NCI-H1092 (cell line): ENCODE measurements at regions not wholly inside any gene's neighbourhood (a gene's known extent, or its start where the extent isn't known, plus 50 kb on each side); places are given as distances from the start of the nearest gene placed in this dataset.
"Not testable (repeated sequence)": the region's sequence is repeated elsewhere in the genome, so short reads cannot be mapped to it uniquely, and the experiment has no call there.

Source experiments
- DNase-seq: peaks from one replicate; lab custom pipeline; 2025; lab: John Stamatoyannopoulos, UW

DNA sequence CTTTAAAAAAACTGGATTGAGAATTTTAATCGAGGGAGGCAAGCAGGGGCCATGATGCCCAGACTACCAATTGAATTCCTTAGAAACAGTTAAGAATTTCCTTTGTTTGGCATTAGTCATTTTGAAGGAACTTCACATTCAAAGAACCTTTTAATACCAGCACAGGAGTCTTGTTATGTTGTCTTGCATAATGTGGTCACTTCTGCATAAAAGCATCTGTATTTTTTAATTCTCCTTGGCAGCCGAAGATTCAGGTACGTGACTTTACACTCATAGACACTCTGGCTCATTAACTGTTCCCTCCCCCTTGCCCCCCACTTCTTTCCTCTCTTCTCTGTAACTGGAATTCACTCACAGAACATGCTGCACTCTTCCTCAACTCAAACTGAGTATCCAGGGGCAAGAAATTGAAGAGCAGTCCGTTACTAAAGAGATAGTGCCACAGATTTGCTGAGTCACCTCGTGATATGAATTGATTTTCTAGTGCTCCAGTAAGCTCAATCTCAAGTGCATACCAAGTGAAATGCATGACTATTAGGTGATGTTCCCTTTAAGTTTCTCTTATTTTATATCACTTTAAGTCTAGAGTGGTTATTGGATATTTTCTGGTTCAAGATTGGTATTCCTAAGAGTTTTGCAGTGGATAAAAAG, 572.2 kb upstream of the SOX9 start:
- DNase-seq, result no peak

DNA sequence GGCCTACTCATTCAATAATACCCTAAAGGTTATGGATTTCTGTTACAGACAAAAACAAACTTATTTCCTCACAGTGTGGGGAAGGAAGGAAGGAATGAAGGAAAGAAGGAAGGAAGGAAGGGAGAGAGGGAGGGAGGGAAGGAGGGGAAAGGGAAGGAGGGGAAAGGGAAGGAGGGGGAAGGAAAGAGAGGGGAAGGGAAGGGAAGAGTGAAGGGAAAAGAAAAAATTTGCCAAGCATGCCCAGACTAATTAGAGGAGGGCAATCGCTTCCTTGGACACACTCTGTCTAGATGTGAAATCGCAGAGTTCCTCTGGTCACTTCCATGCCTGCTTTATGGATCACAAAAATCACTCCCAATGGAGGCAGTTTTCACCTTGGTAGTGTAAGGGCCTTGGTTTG, 570.1 kb upstream of the SOX9 start:
- DNase-seq, result no peak

DNA sequence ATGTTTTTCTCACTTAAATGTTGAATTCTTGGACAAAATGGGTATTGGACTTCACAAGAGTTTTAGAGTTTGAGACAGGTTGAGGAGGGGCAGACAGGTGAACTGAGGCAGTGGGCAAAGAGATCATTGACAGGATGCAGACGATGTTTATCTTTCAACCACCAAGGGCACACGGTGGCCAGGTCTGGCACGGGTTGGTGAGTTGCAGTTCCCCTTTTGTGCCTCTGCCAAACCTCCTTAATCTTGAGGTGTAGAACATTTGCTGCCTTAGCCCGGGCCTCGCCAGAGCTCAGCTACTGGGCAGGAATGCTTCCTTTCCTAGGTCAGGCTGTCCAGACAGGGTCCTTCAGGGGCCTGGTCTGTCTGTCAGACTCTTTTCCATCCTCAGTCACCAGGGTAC, 567.4 kb upstream of the SOX9 start:
- DNase-seq, result no peak

DNA sequence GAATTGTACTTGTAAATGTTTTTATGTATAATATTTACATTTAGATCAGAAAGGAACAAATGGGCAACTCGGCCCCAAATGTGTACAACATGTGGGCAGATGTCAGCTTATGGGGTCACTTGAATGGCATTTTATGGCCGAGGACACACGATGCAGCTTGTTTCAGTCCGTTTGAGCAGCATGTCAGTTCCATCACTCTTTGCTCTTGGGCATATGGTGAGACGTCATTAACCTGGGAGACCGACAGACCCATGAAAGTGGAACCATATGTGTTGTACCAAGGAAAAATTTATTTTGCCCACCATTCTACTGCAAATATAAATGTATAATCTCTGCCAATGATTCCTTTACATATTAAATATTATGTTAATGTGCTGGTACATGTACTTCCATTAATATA, 561.9 kb upstream of the SOX9 start:
- no peak for DNase-seq

DNA sequence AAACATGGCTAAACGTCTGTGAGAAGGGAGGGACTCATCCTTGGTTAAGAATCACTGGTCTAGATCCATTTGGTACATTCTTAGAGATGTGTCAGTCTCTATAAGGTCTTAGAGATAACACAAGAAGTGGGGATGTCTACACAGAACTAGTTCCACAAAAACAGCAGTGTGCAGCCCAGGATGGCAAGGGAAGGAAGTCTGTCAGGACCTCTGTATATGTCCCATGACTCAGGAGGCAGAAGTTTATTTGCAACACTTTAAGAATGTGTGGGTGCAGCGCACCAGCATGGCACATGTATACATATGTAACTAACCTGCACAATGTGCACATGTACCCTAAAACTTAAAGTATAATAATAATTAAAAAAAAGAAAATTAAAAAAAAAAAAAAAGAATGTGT, 548.5 kb upstream of the SOX9 start:
- no peak for DNase-seq

DNA sequence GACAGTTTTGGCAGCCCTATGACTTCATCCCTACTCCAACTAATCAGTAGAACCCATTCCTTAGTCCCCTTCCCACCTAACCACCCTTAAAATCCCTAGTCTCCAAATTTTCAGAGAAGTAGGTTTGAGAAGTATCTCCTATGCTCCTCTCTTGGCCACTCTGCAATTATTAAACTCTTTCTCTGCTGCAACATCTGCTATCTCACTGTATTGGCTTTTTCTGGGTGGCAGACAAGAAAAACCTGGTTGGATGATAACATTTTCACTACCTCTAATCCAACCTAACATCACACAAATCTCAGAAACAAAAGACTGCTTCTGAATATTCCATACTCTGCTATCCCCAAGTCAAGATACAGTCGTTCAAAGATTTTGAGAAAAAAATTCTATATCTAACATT, 542.4 kb upstream of the SOX9 start:
- DNase-seq, result no peak

DNA sequence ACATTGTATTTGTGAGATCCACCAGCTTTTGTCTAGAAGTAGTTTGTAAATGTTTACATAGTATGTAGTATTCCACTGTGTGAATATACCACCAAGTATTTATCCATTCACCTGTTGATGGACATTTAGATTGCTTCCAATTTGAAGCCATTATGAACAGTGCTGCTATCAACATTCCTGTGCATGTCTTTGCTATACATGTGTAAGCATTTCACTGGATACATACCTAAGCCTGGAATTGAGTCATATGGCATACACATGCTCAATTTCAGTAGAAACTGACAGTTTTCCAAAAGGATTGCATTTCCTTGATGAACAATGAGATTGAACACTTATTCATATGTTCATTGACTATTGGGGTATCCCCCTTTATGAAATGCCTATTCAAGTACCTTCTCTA, 540.6 kb upstream of the SOX9 start:
- no peak for DNase-seq

DNA sequence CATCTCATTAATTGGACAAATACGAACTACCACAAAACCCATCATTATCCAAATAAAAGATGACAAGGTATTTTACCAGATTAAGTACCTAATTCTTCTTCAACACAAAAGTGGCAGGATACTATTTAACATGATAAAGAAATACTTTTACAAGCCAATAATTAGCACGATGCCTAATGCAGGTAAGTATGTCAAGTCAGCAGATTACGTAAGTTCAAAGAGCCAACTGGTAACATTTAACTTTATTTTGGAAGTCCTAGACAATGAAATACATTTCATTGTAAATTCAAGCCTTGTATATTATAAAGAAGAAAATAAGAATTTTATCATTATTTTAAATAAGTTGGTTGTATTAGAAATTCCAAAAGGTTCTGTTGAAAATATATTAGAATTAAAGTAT, 535.3 kb upstream of the SOX9 start:
- no peak for DNase-seq

DNA sequence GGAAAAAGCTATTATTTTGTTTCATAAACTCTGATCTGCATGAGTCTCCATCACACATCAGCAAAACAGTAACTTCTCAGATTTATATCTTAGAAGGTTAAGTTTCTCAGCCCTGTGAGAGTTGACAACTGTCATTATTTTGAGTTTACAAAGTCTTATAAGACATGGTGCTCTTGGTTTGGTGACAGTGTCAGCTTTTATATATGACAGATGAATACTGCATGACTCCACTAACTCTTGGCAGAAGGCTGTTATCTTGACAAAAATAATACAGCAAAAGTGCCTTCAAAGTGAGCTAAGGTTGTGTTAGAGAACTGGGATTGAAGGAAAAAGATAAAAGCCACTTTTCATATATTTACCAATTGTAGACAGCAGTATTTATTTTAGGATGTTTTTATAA, 528.4 kb upstream of the SOX9 start:
- no peak for DNase-seq

DNA sequence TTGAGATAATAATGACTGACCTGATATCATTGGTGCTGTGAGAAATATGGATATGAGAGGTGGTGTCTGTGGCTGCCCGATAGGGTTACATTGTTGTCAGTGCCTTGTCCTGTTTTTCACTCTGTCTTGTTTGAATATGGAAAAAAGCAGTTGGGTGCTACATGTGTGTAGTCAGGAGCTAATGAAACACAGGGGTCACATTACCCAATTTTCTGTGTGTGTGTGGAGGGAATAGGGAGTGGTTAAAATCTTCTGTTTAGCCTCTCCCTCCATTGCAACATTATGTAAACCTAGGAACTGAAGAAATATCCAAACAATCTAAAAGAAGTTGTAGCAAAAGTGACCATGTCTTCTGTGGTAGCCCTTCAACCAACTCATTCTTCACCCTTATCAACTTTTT, 527.7 kb upstream of the SOX9 start:
- no peak for DNase-seq

DNA sequence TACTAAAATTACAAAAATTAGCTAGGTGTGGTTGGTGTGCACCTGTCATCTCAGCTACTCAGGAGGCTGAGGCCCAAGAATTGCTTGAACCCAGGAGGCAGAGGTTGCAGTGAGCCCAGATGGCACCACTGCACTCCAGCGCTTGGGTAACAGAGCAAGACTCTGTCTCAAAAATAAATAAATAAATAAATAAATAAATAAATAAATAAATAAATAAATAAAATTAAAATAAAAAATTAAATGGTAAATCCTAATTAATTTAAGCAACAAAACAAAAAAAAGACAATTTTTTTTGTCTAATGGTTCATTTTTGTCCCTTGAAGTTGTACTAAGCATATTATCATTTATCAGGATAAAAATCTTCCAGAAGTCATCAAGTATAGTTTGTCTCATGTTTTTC, 521.2 kb upstream of the SOX9 start:
- DNase-seq, result not testable (repeated sequence)

DNA sequence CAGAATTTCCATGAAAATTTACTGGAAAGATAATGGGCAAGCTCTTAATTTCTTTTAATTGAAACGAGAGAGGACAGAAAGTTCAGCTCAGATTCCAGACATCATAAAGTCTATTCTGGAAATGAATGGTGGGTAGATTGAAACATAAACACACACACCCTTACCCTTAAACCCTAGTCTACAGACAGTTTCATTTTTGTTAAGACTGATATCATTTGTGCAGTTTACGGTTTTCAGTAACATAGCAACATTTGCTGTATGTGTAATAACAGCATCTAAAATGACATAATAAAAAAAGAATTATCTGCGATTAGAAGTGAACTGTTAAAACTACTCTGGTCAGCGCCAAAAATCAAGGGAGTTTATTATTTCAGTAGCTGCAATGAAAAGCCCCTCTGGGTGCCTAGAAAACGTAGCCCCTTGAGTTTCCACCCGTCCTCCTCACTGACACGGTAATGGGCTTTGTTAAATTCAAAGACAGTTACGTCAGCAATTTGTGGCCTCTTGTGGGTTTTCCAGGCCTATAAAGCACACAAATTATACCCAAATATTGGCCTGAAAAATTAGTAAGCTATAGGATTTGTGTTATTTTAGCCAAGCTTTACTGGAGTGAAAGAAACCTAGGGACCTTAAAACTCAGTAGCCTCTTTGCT, 520.6 kb upstream of the SOX9 start:
- DNase-seq, result no peak

DNA sequence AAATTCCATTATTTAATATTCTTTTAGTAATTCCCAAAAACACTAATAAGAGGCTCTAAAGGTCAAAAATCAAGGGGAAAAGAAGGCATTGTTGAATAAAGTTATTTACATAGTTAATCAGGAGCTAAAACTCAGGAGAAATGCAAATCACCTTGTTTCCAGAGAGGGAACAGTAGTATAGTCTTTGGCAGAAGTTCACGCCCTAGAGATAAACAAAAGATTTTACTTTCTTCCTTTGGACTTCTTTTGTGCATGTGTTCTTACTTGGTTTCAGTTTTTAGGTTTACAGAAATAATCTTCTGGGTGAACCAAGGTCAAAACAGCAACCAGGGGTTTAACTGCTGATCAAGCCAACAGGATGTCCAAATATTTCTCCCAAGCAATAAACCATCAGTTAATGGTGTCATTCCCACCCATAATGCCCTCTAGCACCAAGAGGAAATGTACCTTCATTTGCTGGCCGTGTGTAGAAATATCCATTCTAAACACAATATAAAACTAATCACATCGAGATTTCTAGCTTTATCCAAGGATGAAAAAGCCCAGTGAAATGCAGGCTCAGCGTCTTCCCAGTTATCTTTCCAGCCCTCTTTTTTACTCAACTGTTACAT, 518.8 kb upstream of the SOX9 start:
- DNase-seq, result no peak

DNA sequence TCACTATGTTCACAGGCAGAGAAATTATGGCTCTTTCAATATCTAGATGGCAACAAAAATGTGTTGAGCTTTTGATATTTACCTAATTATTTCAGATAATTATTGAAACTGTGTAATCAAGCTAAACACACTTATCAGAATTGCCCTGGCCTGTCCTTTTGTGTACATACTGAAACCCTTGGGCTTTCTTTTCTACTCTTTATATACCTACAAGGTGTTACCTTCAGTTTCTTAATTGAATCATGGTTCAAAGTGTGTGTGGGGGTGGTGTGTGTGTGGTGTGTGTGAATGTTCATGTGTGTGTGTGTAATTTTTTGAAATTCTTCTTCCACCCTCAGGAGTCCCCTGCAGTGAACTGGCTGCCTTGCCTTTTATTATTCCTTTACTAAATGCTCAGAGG, 506.8 kb upstream of the SOX9 start:
- no peak for DNase-seq

DNA sequence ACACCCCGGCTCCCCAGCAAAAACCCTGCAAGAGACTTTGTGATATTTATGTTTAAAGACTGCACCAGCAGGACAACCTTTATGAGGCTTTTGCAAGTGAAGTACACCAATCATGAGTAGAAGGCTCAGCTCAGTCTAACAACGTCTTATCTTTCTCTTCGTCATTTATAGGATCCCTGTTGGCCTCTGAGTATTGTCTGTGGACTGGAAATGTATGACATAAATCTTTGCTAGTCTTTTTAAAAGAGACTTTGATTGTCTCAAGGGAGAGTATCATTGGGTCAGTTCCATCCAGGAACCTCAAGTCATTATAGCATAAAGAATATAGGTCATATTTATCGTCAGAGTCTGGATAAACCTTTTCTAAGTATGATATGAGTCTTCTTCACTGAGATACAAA, 505.0 kb upstream of the SOX9 start:
- no peak for DNase-seq

DNA sequence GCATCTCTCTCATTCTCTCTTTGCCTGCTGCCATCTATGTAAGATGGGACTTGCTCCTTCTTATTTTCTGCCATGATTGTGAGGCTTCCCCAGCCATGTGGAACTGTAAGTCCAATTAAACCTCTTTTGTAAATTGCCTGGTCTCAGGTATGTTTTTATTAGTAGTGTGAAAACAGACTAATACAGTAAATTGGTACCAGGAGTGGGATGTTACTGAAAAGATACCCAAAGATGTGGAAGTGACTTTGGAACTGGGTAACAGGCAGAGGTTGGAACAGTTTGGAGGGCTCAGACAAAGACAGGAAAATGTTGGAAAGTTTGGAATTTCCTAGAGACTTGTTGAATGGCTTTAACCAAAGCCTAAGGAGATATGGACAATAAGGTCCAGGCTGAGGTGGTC, 503.1 kb upstream of the SOX9 start:
- DNase-seq, result not testable (repeated sequence)

DNA sequence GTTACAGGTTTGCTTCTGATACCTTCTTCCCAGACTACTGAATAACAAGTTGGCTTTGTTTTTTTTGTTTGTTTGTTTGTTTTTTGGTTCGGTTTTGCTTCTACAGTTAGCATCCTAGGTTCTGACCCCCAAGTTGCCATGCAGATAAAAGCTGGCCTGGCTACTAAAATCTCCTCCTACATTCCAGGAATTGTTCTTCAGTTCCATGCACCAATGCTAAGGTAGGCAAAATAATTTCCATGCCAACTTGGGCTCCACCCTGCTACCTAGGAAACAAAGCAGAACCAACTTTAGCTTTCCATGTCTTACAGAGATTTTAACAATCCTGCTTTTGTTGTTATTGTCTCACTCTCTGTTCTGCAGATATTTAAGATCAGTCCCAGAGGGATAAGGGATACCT, 495.5 kb upstream of the SOX9 start:
- no peak for DNase-seq

DNA sequence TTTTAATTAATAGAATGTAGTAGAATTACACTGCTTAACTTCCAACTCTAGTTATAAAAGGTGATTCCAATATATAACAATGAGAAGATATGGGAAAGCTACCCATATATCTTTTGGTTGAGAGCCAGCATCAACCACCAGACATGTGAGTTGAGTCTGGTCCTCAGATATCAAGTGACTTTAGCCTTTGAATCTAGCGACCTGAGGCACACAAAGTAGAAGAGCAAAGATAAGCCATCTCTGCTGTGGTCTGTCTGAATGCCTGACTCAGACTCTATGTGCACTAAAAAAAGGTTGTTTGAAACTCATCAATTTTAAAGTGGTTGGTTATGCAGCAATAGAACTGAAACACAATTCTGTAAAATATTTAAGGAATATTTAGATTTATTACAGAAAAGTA, 492.5 kb upstream of the SOX9 start:
- DNase-seq, result no peak

DNA sequence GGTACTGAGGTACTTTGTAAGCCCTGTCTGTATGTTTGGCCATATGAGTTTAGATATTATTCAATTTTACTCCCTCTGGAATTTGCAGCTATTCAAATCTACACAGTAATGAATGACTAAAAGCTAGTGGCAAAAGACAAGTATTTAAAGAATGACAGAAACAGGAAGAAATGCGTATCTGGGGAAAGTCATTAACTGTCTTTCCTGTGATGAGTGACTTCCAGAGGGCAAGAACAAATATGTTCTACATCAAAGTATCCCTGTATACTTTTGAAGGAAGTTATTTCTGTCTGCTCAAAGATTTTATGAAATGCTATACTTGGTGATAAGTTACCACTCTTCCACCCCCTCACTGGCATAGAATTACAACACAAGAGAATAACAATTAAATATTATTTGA, 489.3 kb upstream of the SOX9 start:
- DNase-seq, result no peak

DNA sequence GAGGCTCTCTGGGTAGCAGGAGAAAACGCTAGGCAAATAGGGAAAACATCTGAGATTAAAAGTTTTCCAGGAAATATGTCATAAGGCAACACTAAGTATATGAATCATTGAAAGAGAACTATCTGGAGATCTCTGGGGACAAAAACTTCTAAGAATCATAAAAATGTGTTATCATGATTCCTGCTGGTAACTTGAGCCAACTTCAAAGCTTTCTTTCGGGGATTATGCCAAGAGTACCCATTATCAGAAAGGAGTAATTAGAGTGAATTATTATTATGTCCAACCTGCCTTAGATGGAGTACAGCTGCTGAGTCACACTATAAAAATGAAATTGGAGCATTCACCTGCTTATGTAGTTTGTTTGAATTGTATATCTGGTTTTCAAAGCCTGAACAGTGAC, 488.5 kb upstream of the SOX9 start:
- DNase-seq, result peak; percentile 31

DNA sequence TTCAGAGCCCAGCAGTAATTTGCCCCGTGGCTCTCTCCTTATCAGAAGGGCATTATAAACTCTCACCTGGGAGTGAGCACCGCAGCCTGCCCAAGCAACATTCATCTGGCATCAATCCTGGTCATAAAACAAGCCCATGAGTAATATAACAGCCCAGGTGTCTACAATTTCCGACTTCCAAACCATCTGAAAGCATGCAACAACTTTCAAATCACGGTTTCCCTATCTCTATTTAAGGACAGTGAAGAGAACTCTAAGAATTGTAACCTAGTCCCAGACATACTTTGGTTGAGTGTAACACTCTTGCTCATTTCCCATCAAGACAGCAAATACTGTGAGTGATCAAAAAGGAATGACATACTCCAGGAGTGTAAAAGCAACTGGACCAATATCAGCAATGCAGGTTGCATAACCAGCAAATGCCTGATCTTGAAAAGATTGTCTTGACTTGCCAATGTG, 487.4 kb upstream of the SOX9 start:
- no peak for DNase-seq

DNA sequence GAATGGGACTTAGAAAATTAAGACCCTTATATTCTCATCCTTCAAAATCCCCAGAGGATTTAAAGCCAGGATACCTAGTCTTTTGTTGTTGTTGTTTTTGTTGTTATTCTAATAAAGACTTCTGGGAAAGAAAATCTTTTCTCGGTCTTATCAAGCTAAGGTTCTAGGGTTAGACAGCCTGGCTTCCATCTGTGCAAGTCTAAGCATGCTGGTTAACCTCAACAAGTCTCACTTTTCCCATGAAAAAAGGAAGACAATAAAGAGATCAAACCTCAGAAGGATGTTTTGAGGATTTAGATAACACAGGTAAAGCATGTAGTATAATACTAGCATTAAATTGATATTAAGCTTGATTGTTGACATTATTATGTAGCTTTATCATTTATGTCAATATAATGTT, 486.4 kb upstream of the SOX9 start:
- no peak for DNase-seq

DNA sequence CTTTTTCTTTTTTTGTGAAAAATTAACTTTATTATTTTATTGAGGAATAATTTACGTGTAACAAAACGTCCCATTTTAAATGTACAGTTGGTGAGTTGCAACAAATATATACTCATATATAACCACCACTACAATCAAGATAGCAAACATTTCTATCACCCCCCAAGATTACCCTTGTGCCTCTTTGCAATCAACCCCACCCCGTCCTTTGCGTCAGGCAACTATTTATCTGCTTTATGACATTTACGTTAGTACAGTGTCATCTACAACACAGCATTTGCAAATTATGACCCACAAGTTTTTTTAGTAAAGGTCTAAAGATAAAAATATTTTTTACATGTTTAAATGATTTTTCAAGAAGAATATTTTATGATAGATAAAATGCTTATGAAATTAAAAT, 485.6 kb upstream of the SOX9 start:
- no peak for DNase-seq

DNA sequence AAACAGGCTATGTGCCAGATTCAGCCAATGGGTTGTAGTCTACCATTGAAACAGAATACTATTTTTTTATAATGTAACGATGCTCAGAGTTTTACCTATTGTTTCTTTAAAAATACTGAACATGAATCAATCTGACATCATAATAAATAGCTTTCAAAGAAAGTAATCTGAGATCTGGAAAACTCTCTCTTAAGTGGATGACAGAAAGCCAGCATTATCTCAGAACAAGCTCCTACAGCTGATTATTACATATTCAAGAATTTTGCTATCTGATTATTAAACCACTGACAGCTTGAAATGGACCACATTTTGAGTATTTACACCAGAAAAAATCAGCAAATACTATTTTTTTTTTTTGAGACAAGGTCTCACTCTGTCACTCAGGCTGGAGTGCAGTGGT, 484.2 kb upstream of the SOX9 start:
- DNase-seq, result no peak
